Spleen (tissue), 11 donors: ENCODE measurements at regions not wholly inside any gene's neighbourhood (a gene's known extent, or its start where the extent isn't known, plus 50 kb on each side); places are given as distances from the start of the nearest gene placed in this dataset.

ENCODE experiments used
- DNase-seq: peaks from one replicate; pipeline ENCODE4 v3.0.0-alpha.2; 2020
- H3K27ac ChIP-seq, 8 donors: fragments of 200-600 bp; sonication (generic) in 7 of 8; 1 replicate in 4 of 8; 2 replicates in 4 of 8; pipeline versions ENCODE4 v1.5.0 to v1.8.0; 2016 to 2021; ENCODE audit warnings: inconsistent platforms in 4 of 8, mild to moderate bottlenecking in 4 of 8, moderate library complexity in 1 of 8
- H3K27me3 ChIP-seq, 7 donors: fragments of 200-600 bp; sonication (generic) in 6 of 7; replicated peaks in 1 of 7; 1 replicate in 4 of 7; 2 replicates in 3 of 7; pipeline versions ENCODE4 v1.5.0 to v1.8.0; 2016 to 2021; ENCODE audit warnings: inconsistent platforms in 3 of 7, mild to moderate bottlenecking in 1 of 7
- H3K36me3 ChIP-seq, 6 donors: fragments of 200-600 bp; sonication (generic) in 5 of 6; 1 replicate in 4 of 6; 2 replicates in 2 of 6; pipeline versions ENCODE4 v1.5.0 to v1.8.0; 2016 to 2021; ENCODE audit warnings: inconsistent platforms in 2 of 6
- H3K4me1 ChIP-seq, 6 donors: fragments of 200-600 bp; sonication (generic) in 5 of 6; 1 replicate in 3 of 6; 2 replicates in 3 of 6; pipeline versions ENCODE4 v1.5.0 to v1.8.0; 2016 to 2021; ENCODE audit warnings: inconsistent platforms in 3 of 6
- H3K4me3 ChIP-seq, 8 donors: fragments of 200-600 bp; sonication (generic) in 7 of 8; 1 replicate in 4 of 8; 2 replicates in 4 of 8; pipeline versions ENCODE4 v1.5.0 to v1.8.0; 2016 to 2021; ENCODE audit warnings: inconsistent platforms in 4 of 8, mild to moderate bottlenecking in 4 of 8, moderate library complexity in 2 of 8
- H3K9me3 ChIP-seq, 8 donors: fragments of 200-600 bp; sonication (generic) in 7 of 8; 1 replicate in 4 of 8; 2 replicates in 4 of 8; pipeline versions ENCODE4 v1.5.0 to v1.8.0; 2016 to 2021; ENCODE audit warnings: inconsistent platforms in 4 of 8
- POLR2A ChIP-seq, 3 donors: fragments of 450-650 bp; IDR thresholded peaks; one replicate each; pipeline ENCODE4 v1.5.1; 2017; ENCODE audit warnings: antibody characterized with exemption in 3 of 3, mild to moderate bottlenecking in 1 of 3
- POLR2AphosphoS5 ChIP-seq, 3 donors: sonication (generic); formaldehyde crosslinking; IDR thresholded peaks; one replicate each; pipeline ENCODE4 v1.5.1; 2017; ENCODE audit warnings: antibody characterized with exemption in 3 of 3
- WGBS, 5 donors: extraction: QIAGEN DNeasy Blood & Tissue Kit in 3 of 5; methylation state at CpG; one replicate each; pipeline versions ENCODE4 v1.1.5 to v1.1.7; 2013 to 2018; 5-methylcytosine and 5-hydroxymethylcytosine counted together
- intact Hi-C: fragments of 100-400 bp; cut with DNase I; formaldehyde crosslinking; loops from one replicate; pipeline ENCODE4 v1.15.0; 2023; ENCODE audit warnings: low total_unique reads
- TF ChIP-seq, protein P1 (sequence below), 11 experiments: fragments of 200-600 bp in 7 of 11; fragments of 450-650 bp in 4 of 11; sonication (generic) in 4 of 11; IDR thresholded peaks in 8 of 11; conservative IDR thresholded peaks in 3 of 11; 1 replicate in 7 of 11; 2 replicates in 4 of 11; pipeline versions ENCODE4 v1.4.0 to v1.8.0; 2016 to 2021; ENCODE audit warnings: antibody characterized with exemption in 11 of 11, inconsistent platforms in 4 of 11, mild to moderate bottlenecking in 1 of 11
- donor health status: healthy with polysubstance abuse.
- donor health status: DM: no; HTN: no; CAD: no; lungs with moderate emphysema.
- donor health status: DM: no; HTN: no; CAD: no.
- donor health status: Bipolar disorder and iron deficiency.
- donor health status: healthy.
- donor health status: DM: no; HTN: no; CAD: no.
- donor health status: DM: yes; HTN: yes; CAD: no.

DNA sequence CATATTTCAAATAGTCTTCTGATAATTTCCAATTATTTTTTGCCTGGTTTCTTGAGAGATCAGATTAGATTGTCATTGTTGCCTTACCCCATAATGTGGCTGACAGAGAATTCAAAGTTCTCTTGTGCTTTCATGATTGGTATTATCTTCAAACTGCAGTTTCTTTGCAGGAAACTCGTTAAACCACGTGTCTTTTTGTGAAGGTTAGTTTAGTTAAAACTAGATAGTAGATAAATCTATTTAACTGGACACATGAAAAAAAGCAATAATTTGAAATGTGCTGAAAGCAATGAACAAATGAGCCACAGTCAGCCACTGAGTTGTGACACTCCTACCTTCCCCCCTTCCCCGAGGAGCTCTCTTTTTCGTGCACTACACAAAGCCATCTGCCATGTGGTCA is 327.5 kb upstream of the UMPS start:
- peaks cover 0 to 54% (median 0%) of the 10 kb centered on the region in 6 donors for H3K36me3 ChIP-seq
- no peak for DNase-seq

DNA sequence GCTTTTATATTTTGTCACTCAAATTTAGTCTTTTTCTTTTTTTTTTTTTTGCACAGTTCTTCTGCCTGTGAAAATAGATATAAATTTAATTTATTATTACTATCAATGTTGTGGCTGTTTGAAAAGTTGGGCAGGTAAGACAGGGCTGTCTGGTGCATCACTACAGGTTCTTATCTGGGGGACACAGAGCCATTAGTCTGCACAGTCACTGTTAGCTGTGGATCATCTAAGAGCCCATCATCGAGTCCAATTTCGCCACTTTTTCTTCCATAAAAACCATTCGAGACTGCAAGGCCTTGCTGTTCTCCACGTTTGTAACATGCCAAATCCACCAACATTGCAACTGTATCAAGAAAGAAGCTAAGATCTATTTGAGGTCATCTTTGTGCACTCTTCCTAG is 325.6 kb upstream of the UMPS start:
- H3K36me3 ChIP-seq: peaks cover 0 to 36% (median 0%) of the 10 kb centered on the region in 6 donors
- intact Hi-C loops: no loop called here
- no peaks in the 10 kb centered on the region for H3K27me3 ChIP-seq
- TF ChIP-seq POLR2A (IDR thresholded peaks at IDR 0.05) (no peak), POLR2AphosphoS5 (IDR thresholded peaks at IDR 0.05) (no peak)
- TF ChIP-seq, protein P1, sequence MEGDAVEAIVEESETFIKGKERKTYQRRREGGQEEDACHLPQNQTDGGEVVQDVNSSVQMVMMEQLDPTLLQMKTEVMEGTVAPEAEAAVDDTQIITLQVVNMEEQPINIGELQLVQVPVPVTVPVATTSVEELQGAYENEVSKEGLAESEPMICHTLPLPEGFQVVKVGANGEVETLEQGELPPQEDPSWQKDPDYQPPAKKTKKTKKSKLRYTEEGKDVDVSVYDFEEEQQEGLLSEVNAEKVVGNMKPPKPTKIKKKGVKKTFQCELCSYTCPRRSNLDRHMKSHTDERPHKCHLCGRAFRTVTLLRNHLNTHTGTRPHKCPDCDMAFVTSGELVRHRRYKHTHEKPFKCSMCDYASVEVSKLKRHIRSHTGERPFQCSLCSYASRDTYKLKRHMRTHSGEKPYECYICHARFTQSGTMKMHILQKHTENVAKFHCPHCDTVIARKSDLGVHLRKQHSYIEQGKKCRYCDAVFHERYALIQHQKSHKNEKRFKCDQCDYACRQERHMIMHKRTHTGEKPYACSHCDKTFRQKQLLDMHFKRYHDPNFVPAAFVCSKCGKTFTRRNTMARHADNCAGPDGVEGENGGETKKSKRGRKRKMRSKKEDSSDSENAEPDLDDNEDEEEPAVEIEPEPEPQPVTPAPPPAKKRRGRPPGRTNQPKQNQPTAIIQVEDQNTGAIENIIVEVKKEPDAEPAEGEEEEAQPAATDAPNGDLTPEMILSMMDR (IDR thresholded peaks at IDR 0.05 in 8 of 11, conservative IDR thresholded peaks at IDR 0.05 in 3 of 11): no peak
- no peak overlapping the region for H3K27ac ChIP-seq
- no peak overlapping the region for H3K4me3 ChIP-seq
- no peak for DNase-seq
- WGBS, 5 donors: 83 to 91% (median 87%) methylated on average over 4 of the region's 4 CpGs
- no peaks in the 10 kb centered on the region for H3K9me3 ChIP-seq
- no peaks in the 10 kb centered on the region for H3K4me1 ChIP-seq

More for the DNA sequence above, 327.5 kb upstream of the UMPS start:
- H3K4me1 ChIP-seq: no peaks in the 10 kb centered on the region
- no peak overlapping the region for H3K4me3 ChIP-seq
- H3K27ac ChIP-seq: no peak overlapping the region
- 67 to 74% (median 73%) methylated on average over 4 of the region's 4 CpGs for WGBS, 5 donors
- H3K27me3 ChIP-seq: peaks cover 0 to 8% (median 0%) of the 10 kb centered on the region in 7 donors
- TF ChIP-seq POLR2AphosphoS5 (IDR thresholded peaks at IDR 0.05) (no peak), POLR2A (IDR thresholded peaks at IDR 0.05) (no peak)
- TF ChIP-seq, protein P1 (IDR thresholded peaks at IDR 0.05 in 8 of 11, conservative IDR thresholded peaks at IDR 0.05 in 3 of 11): no peak
- intact Hi-C loops: no loop called here
- no peaks in the 10 kb centered on the region for H3K9me3 ChIP-seq

DNA sequence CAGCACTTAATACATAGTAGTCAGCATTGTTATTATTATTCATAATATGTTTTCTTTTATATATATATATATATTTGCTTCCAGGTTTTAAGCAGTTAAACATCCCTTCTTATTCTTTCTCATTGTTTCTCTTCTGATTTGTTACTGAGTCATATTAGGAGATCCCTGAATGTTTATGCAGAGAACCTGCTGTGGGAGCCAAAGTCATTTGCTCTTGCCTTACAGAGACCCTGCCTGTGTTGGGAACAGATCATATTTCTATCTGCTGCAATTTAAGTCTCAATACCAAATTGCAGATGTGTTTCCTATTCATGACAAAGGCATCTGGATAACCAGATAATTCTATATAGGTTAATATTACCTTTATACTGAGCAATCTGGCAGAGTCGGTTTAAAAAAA is 323.0 kb upstream of the UMPS start:
- TF ChIP-seq POLR2A (IDR thresholded peaks at IDR 0.05) (no peak), POLR2AphosphoS5 (IDR thresholded peaks at IDR 0.05) (no peak)
- TF ChIP-seq, protein P1 (IDR thresholded peaks at IDR 0.05 in 8 of 11, conservative IDR thresholded peaks at IDR 0.05 in 3 of 11): no peak
- Histone ChIP-seq H3K9me3 (no peaks in the 10 kb centered on the region), H3K4me1 (no peaks in the 10 kb centered on the region), H3K36me3 (peaks cover 0 to 31% (median 0%) of the 10 kb centered on the region in 6 donors), H3K4me3 (no peak overlapping the region), H3K27me3 (no peaks in the 10 kb centered on the region), H3K27ac (no peak overlapping the region)
- intact Hi-C loops: no loop called here
- no peak for DNase-seq
- WGBS, 5 donors: 94 to 98% (median 95%) methylated on average over 1 of the region's 1 CpG

DNA sequence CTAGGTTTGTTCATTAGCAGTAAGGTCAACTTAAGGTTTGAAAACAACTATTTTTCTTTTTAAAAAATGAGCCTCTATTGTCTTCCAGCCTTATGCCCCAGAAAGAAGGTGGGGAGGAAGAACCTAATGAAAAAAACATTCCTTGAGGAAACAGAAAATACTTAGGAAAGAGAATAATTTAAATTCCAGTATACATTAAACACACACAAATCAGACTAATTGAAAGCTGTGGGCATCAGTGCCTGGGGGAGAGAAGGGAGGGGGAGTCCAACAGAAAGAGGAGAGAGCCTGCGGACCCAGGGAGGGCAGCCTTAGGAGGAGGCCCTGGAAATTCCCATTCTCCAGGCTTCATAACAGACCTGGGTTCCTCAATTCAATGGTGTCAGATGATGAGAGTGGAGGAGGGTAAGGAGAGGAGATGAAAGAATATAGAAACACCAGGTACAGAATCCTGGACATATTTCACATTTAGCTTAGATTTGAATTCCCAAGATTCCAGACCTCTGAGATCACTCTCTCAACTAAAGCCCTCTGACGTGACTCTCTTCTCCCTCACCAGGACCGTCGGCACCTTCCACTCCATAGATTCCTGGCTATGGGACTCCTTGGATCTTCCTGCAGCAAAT is 320.5 kb upstream of the UMPS start:
- no peak for DNase-seq
- TF ChIP-seq POLR2AphosphoS5 (IDR thresholded peaks at IDR 0.05) (no peak), POLR2A (IDR thresholded peaks at IDR 0.05) (no peak)
- TF ChIP-seq, protein P1 (IDR thresholded peaks at IDR 0.05 in 8 of 11, conservative IDR thresholded peaks at IDR 0.05 in 3 of 11): no peak
- intact Hi-C loops: no loop called here

More for the DNA sequence above, 320.5 kb upstream of the UMPS start:
- Histone ChIP-seq H3K36me3 (peaks cover 0 to 40% (median 0%) of the 10 kb centered on the region in 6 donors), H3K27ac (no peak overlapping the region), H3K27me3 (no peaks in the 10 kb centered on the region), H3K4me3 (no peak overlapping the region), H3K9me3 (no peaks in the 10 kb centered on the region), H3K4me1 (peaks cover 0 to 4% (median 0%) of the 10 kb centered on the region in 6 donors)
- 88 to 95% (median 94%) methylated on average over 4 of the region's 4 CpGs for WGBS, 5 donors
